A673 (cell line): ENCODE measurements at regions not wholly inside any gene's neighbourhood (a gene's known extent, or its start where the extent isn't known, plus 50 kb on each side); places are given as distances from the start of the nearest gene placed in this dataset.

Source experiments
- BruUV-seq: library from RNA; stranded (reverse); fragments of 400-500 nt; replicated peaks from 2 replicates; lab custom pipeline; 2021; lab: Mats Ljungman, UMichigan
- CTCF ChIA-PET: fragments of 300-600 bp; sonication (Branson Sonifier 250); formaldehyde crosslinking; loops from one replicate; lab custom pipeline; 2022; ENCODE audit warnings: antibody characterized with exemption; lab: Charles Lee
- POLR2A ChIA-PET: fragments of 300-600 bp; sonication (Branson Sonifier 250); formaldehyde crosslinking; loops from one replicate; lab custom pipeline; 2022; ENCODE audit warnings: antibody characterized with exemption; ENCODE audit not compliant: low non-redundant PET; lab: Charles Lee
- DNase-seq: peaks from one replicate; pipeline ENCODE4 v3.0.0-alpha.2; 2015; ENCODE audit warnings: low spot score
- H3K27ac ChIP-seq: fragments of 200-600 bp; sonication (generic); 2 replicates; pipeline ENCODE4 v1.5.1; 2016; ENCODE audit warnings: mixed run types, low read depth, mild to moderate bottlenecking, mixed read lengths, antibody characterized with exemption, low read length; ENCODE audit not compliant: poor library complexity, severe bottlenecking
- H3K27me3 ChIP-seq: fragments of 200-600 bp; sonication (generic); replicated peaks from 2 replicates; pipeline ENCODE4 v1.6.1; 2017; ENCODE audit warnings: mixed run types, low read depth, mild to moderate bottlenecking, mixed read lengths, antibody characterized with exemption, low read length; ENCODE audit not compliant: insufficient read depth, poor library complexity
- H3K36me3 ChIP-seq: fragments of 200-600 bp; sonication (generic); 2 replicates; pipeline ENCODE4 v1.6.1; 2016; ENCODE audit warnings: mixed run types, mild to moderate bottlenecking, mixed read lengths, antibody characterized with exemption, low read length; ENCODE audit not compliant: insufficient read depth, poor library complexity, severe bottlenecking
- H3K4me1 ChIP-seq: fragments of 200-600 bp; sonication (generic); 2 replicates; pipeline ENCODE4 v1.6.1; 2017; ENCODE audit warnings: mixed run types, mild to moderate bottlenecking, mixed read lengths, antibody characterized with exemption, low read length; ENCODE audit not compliant: insufficient read depth, poor library complexity, severe bottlenecking
- H3K4me3 ChIP-seq: fragments of 200-600 bp; sonication (generic); 2 replicates; pipeline ENCODE4 v1.5.1; 2016; ENCODE audit warnings: low read depth, mixed run types, mild to moderate bottlenecking, mixed read lengths, low read length; ENCODE audit not compliant: poor library complexity, severe bottlenecking
- H3K9me3 ChIP-seq: fragments of 200-600 bp; sonication (generic); 2 replicates; pipeline ENCODE4 v1.6.1; 2016; ENCODE audit warnings: mixed run types, low read depth, mild to moderate bottlenecking, mixed read lengths, antibody characterized with exemption, low read length; ENCODE audit not compliant: poor library complexity, severe bottlenecking
- EZH2 ChIP-seq: fragments of 200-600 bp; sonication (generic); IDR thresholded peaks from 2 replicates; pipeline ENCODE4 v1.6.1; 2017; ENCODE audit warnings: borderline replicate concordance, low read depth, mild to moderate bottlenecking, mixed read lengths, antibody characterized with exemption, low read length; ENCODE audit not compliant: poor library complexity, severe bottlenecking
- intact Hi-C: fragments of 100-400 bp; cut with micrococcal nuclease; formaldehyde crosslinking; loops from one replicate; pipeline ENCODE4 v1.10.0; 2022; ENCODE audit not compliant: unreplicated experiment
- TF ChIP-seq, protein P1 (sequence below): fragments of 300-800, 200-600 bp; sonication (generic); conservative IDR thresholded peaks from 2 replicates; pipeline ENCODE4 v1.5.1; 2017; ENCODE audit warnings: low read depth, mild to moderate bottlenecking, antibody characterized with exemption, low read length, moderate library complexity, mixed read lengths

- ChIA-PET POLR2A (no interaction called here), CTCF (no interaction called here)
- Histone ChIP-seq H3K27ac (no peak overlapping the region), H3K9me3 (no peaks in the 10 kb centered on the region), H3K4me1 (no peaks in the 10 kb centered on the region), H3K27me3 (no peaks in the 10 kb centered on the region), H3K4me3 (no peak overlapping the region), H3K36me3 (no peaks in the 10 kb centered on the region)
- no TSS peak for BruUV-seq
- DNase-seq = no peak
- intact Hi-C loops = no loop called here
- TF ChIP-seq EZH2 = no peak
- TF ChIP-seq, protein P1, sequence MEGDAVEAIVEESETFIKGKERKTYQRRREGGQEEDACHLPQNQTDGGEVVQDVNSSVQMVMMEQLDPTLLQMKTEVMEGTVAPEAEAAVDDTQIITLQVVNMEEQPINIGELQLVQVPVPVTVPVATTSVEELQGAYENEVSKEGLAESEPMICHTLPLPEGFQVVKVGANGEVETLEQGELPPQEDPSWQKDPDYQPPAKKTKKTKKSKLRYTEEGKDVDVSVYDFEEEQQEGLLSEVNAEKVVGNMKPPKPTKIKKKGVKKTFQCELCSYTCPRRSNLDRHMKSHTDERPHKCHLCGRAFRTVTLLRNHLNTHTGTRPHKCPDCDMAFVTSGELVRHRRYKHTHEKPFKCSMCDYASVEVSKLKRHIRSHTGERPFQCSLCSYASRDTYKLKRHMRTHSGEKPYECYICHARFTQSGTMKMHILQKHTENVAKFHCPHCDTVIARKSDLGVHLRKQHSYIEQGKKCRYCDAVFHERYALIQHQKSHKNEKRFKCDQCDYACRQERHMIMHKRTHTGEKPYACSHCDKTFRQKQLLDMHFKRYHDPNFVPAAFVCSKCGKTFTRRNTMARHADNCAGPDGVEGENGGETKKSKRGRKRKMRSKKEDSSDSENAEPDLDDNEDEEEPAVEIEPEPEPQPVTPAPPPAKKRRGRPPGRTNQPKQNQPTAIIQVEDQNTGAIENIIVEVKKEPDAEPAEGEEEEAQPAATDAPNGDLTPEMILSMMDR = no peak
These were observed 362.8 kb downstream of the INHBA start for GRCh38 chr7:41339913-41340676.

- DNase-seq = no peak
- ChIA-PET CTCF (no interaction called here), POLR2A (no interaction called here)
- H3K27ac ChIP-seq = no peak overlapping the region
- TF ChIP-seq, protein P1 = no peak
- TF ChIP-seq EZH2 = no peak
- H3K36me3 ChIP-seq = no peaks in the 10 kb centered on the region
- H3K27me3 ChIP-seq = no peaks in the 10 kb centered on the region
- intact Hi-C loops = no loop called here
- H3K9me3 ChIP-seq = no peaks in the 10 kb centered on the region
- no TSS peak for BruUV-seq
- H3K4me3 ChIP-seq = no peak overlapping the region
- no peaks in the 10 kb centered on the region for H3K4me1 ChIP-seq
These were observed 365.9 kb downstream of the INHBA start for GRCh38 chr7:41336981-41337380.

GRCh38 chr7:41336455-41336952 lies 366.4 kb downstream of the INHBA start:
- POLR2A ChIA-PET = no interaction called here
- intact Hi-C loops = no loop called here
- no peaks in the 10 kb centered on the region for H3K27me3 ChIP-seq
- H3K36me3 ChIP-seq = no peaks in the 10 kb centered on the region
- no peaks in the 10 kb centered on the region for H3K9me3 ChIP-seq
- H3K4me1 ChIP-seq = no peaks in the 10 kb centered on the region
- no peak overlapping the region for H3K27ac ChIP-seq
- no TSS peak for BruUV-seq
- no peak for TF ChIP-seq EZH2
- TF ChIP-seq, protein P1 = no peak
- CTCF ChIA-PET = no interaction called here
- no peak overlapping the region for H3K4me3 ChIP-seq
- no peak for DNase-seq
